Cardiac fibroblast (primary cell): ENCODE measurements at regions not wholly inside any gene's neighbourhood (a gene's known extent, or its start where the extent isn't known, plus 50 kb on each side); places are given as distances from the start of the nearest gene placed in this dataset.

Experiments
- DNase-seq, 2 donors: peaks; one replicate each; pipeline versions ENCODE4 v3.0.0 to v3.0.0-alpha.2; 2010; ENCODE audit warnings: low read depth in 2 of 2
- H3K4me3 ChIP-seq, 2 donors: replicated peaks in 1 of 2; 1 replicate in 1 of 2; 2 replicates in 1 of 2; pipeline ENCODE4 v1.5.1; 2011; ENCODE audit warnings: low read depth in 2 of 2, low read length in 2 of 2, mild to moderate bottlenecking in 2 of 2, moderate library complexity in 1 of 2
- CTCF ChIP-seq: IDR thresholded peaks from one replicate; pipeline ENCODE4 v1.5.1; 2011; ENCODE audit warnings: low read depth, mild to moderate bottlenecking, low read length, inconsistent platforms

GRCh38 chr2:139759000-139759505 is 978.9 kb upstream of the NXPH2 start:
- TF ChIP-seq CTCF: no peak
- no peak overlapping the region for H3K4me3 ChIP-seq
- no peak for DNase-seq

GRCh38 chr2:139746901-139747300 is 966.7 kb upstream of the NXPH2 start:
- no peak overlapping the region for H3K4me3 ChIP-seq
- no peak for TF ChIP-seq CTCF
- no peak for DNase-seq

- no peak for TF ChIP-seq CTCF
- H3K4me3 ChIP-seq: no peak overlapping the region
- DNase-seq: no peak
Measured at GRCh38 chr2:139744273-139744672, 964.1 kb upstream of the NXPH2 start.

GRCh38 chr2:139742216-139743172 is 962.3 kb upstream of the NXPH2 start:
- H3K4me3 ChIP-seq: no peak overlapping the region
- DNase-seq: no peak
- no peak for TF ChIP-seq CTCF

GRCh38 chr2:139737659-139738058 is 957.5 kb upstream of the NXPH2 start:
- TF ChIP-seq CTCF: no peak
- no peak overlapping the region for H3K4me3 ChIP-seq
- no peak for DNase-seq

GRCh38 chr2:139730197-139730596 is 950.0 kb upstream of the NXPH2 start:
- TF ChIP-seq CTCF: no peak
- H3K4me3 ChIP-seq: no peak overlapping the region
- no peak for DNase-seq
